WTC11 (cell line): ENCODE measurements at regions not wholly inside any gene's neighbourhood (a gene's known extent, or its start where the extent isn't known, plus 50 kb on each side); places are given as distances from the start of the nearest gene placed in this dataset.
"Not testable (repeated sequence)": the region's sequence is repeated elsewhere in the genome, so short reads cannot be mapped to it uniquely, and the experiment has no call there.

ENCODE experiments used
- ATAC-seq: fragments of 200-7000 bp; cut with Tn5 transposase; 2 replicates; pipeline ENCODE4 v1.10.0; 2021; ENCODE audit warnings: mild to moderate bottlenecking, moderate library complexity
- CTCF ChIA-PET: fragments of 300-600 bp; sonication (Branson Sonifier 250); formaldehyde crosslinking; loops from one replicate; lab custom pipeline; 2021; ENCODE audit warnings: antibody characterized with exemption; lab: Charles Lee
- POLR2A ChIA-PET: fragments of 350-600 bp; sonication (Branson Sonifier 250); formaldehyde crosslinking; loops from one replicate; lab custom pipeline; 2021; ENCODE audit warnings: antibody characterized with exemption; lab: Charles Lee
- DNase-seq: peaks from one replicate; pipeline ENCODE4 v3.0.0; 2021; ENCODE audit warnings: low spot score
- H3K27ac Mint-ChIP-seq: 2 replicates; pipeline ENCODE4 v1.8.0; 2021; ENCODE audit warnings: mixed read lengths
- H3K27me3 Mint-ChIP-seq: 2 replicates; pipeline ENCODE4 v1.8.0; 2021; ENCODE audit warnings: low read depth, mild to moderate bottlenecking, moderate library complexity, mixed read lengths
- H3K36me3 Mint-ChIP-seq: 2 replicates; pipeline ENCODE4 v1.8.0; 2021; ENCODE audit warnings: mixed read lengths
- H3K4me1 Mint-ChIP-seq: 2 replicates; pipeline ENCODE4 v1.8.0; 2022; ENCODE audit warnings: mixed read lengths
- H3K4me3 Mint-ChIP-seq: 2 replicates; pipeline ENCODE4 v1.8.0; 2021; ENCODE audit warnings: mild to moderate bottlenecking, moderate library complexity, mixed read lengths
- H3K9me3 Mint-ChIP-seq: 2 replicates; pipeline ENCODE4 v1.8.0; 2021; ENCODE audit warnings: mixed read lengths
- AFF4 ChIP-seq: sonication (generic); formaldehyde crosslinking; IDR thresholded peaks from 2 replicates; pipeline ENCODE4 v1.8.1; 2023; ENCODE audit warnings: mild to moderate bottlenecking, missing genetic modification reagents, borderline replicate concordance
- ATF2 ChIP-seq: sonication (generic); formaldehyde crosslinking; IDR thresholded peaks from 2 replicates; pipeline ENCODE4 v1.8.1; 2022; ENCODE audit warnings: low read depth, missing genetic modification reagents, borderline replicate concordance
- CREM ChIP-seq: sonication (generic); formaldehyde crosslinking; IDR thresholded peaks from 2 replicates; pipeline ENCODE4 v1.8.1; 2022; ENCODE audit warnings: mild to moderate bottlenecking, missing genetic modification reagents, moderate library complexity
- CTCF ChIP-seq: fragments of 200-600 bp; IDR thresholded peaks from 2 replicates; pipeline ENCODE4 v1.8.0; 2022; ENCODE audit warnings: antibody characterized with exemption
- FOXJ3 ChIP-seq: sonication (generic); formaldehyde crosslinking; IDR thresholded peaks from 2 replicates; pipeline ENCODE4 v1.9.0; 2021; ENCODE audit warnings: missing genetic modification reagents, mild to moderate bottlenecking, borderline replicate concordance
- GABPB1 ChIP-seq: sonication (generic); formaldehyde crosslinking; IDR thresholded peaks from 2 replicates; pipeline ENCODE4 v1.8.1; 2023; ENCODE audit warnings: mild to moderate bottlenecking, missing genetic modification reagents
- IRF1 ChIP-seq: sonication (generic); formaldehyde crosslinking; IDR thresholded peaks from 2 replicates; pipeline ENCODE4 v1.8.0; 2023; ENCODE audit warnings: missing genetic modification reagents
- KAT7 ChIP-seq: sonication (generic); formaldehyde crosslinking; IDR thresholded peaks from 2 replicates; pipeline ENCODE4 v1.8.1; 2023; ENCODE audit warnings: missing genetic modification reagents, mild to moderate bottlenecking, borderline replicate concordance
- NFATC4 ChIP-seq: fragments of 250-450 bp; sonication (Bioruptor Pico); IDR thresholded peaks from 2 replicates; pipeline ENCODE4 v1.9.0; 2021; ENCODE audit warnings: mild to moderate bottlenecking
- NR1H2 ChIP-seq: sonication (generic); formaldehyde crosslinking; IDR thresholded peaks from 2 replicates; pipeline ENCODE4 v1.9.0; 2021; ENCODE audit warnings: mild to moderate bottlenecking, moderate library complexity, missing genetic modification reagents
- SP1 ChIP-seq: sonication (generic); formaldehyde crosslinking; conservative IDR thresholded peaks from 2 replicates; pipeline ENCODE4 v1.8.1; 2022; ENCODE audit warnings: missing genetic modification reagents
- STAT6 ChIP-seq: sonication (generic); formaldehyde crosslinking; conservative IDR thresholded peaks from 2 replicates; pipeline ENCODE4 v1.8.1; 2023; ENCODE audit warnings: mild to moderate bottlenecking, low read depth, missing genetic modification reagents, moderate library complexity
- TEAD1 ChIP-seq: sonication (generic); formaldehyde crosslinking; IDR thresholded peaks from 2 replicates; pipeline ENCODE4 v1.8.0; 2022; ENCODE audit warnings: mild to moderate bottlenecking, missing genetic modification reagents
- ZBTB43 ChIP-seq: sonication (generic); formaldehyde crosslinking; IDR thresholded peaks from 2 replicates; pipeline ENCODE4 v1.8.1; 2023; ENCODE audit warnings: mild to moderate bottlenecking, missing genetic modification reagents
- ZNF423 ChIP-seq: fragments of 250-450 bp; sonication (Bioruptor Pico); IDR thresholded peaks from 2 replicates; pipeline ENCODE4 v2.1.2; 2022; ENCODE audit warnings: mild to moderate bottlenecking, moderate library complexity

- ATAC-seq, H3K27ac Mint-ChIP-seq, DNase-seq, H3K4me1 Mint-ChIP-seq, H3K27me3 Mint-ChIP-seq, H3K4me3 Mint-ChIP-seq, CTCF ChIA-PET, POLR2A ChIA-PET: not testable (repeated sequence)
- peaks cover 31% of the 10 kb centered on the region for H3K36me3 Mint-ChIP-seq
- H3K9me3 Mint-ChIP-seq: peaks cover 51% of the 10 kb centered on the region
- TF ChIP-seq GABPB1 (CRISPR knock-in tag): peak; percentile 56; the same call in 1 of the 2 replicates
Observed at GRCh38 chr14:30409508-30410015, 149.4 kb upstream of the G2E3 start.

GRCh38 chr14:30410986-30411385 lies 148.0 kb upstream of the G2E3 start:
- ATAC-seq: no peak
- H3K4me3 Mint-ChIP-seq: no peak overlapping the region
- ChIA-PET POLR2A (interaction anchor here (0.7 kb wide), 1 partner anchor 15 kb away, joined by 10 read pairs; no protein-coding TSS in a partner anchor), CTCF (no interaction called here)
- H3K27ac Mint-ChIP-seq: no peak overlapping the region
- DNase-seq: no peak
- no peak for TF ChIP-seq NR1H2 (CRISPR knock-in tag)
- no peak for TF ChIP-seq ATF2 (CRISPR knock-in tag)
- TF ChIP-seq KAT7 (CRISPR knock-in tag): no peak
- TF ChIP-seq IRF1 (CRISPR knock-in tag): no peak
- TF ChIP-seq CREM (CRISPR knock-in tag): no peak
- no peak for TF ChIP-seq ZNF423
- no peak for TF ChIP-seq ZBTB43 (CRISPR knock-in tag)
- no peak for TF ChIP-seq AFF4 (CRISPR knock-in tag)
- H3K27me3 Mint-ChIP-seq: no peaks in the 10 kb centered on the region
- peaks cover 5% of the 10 kb centered on the region for H3K4me1 Mint-ChIP-seq
- peaks cover 31% of the 10 kb centered on the region for H3K36me3 Mint-ChIP-seq
- peaks cover 41% of the 10 kb centered on the region for H3K9me3 Mint-ChIP-seq

- peaks cover 31% of the 10 kb centered on the region for H3K36me3 Mint-ChIP-seq
- peaks cover 35% of the 10 kb centered on the region for H3K9me3 Mint-ChIP-seq
- ATAC-seq, H3K27me3 Mint-ChIP-seq, POLR2A ChIA-PET, CTCF ChIA-PET, H3K27ac Mint-ChIP-seq, H3K4me3 Mint-ChIP-seq, DNase-seq, H3K4me1 Mint-ChIP-seq: not testable (repeated sequence)
Observed at GRCh38 chr14:30413184-30413583, 145.8 kb upstream of the G2E3 start.

- Mint-ChIP-seq H3K4me3 (no peak overlapping the region), H3K27me3 (no peaks in the 10 kb centered on the region), H3K36me3 (peaks cover 11% of the 10 kb centered on the region), H3K4me1 (peaks cover 6% of the 10 kb centered on the region), H3K9me3 (peaks cover 12% of the 10 kb centered on the region), H3K27ac (no peak overlapping the region)
- ATAC-seq (no peak), DNase-seq (no peak)
- TF ChIP-seq STAT6 (CRISPR knock-in tag) (no peak), CTCF (no peak), FOXJ3 (CRISPR knock-in tag) (no peak), SP1 (no peak), NFATC4 (CRISPR knock-in tag) (no peak), TEAD1 (no peak)
- ChIA-PET CTCF (no interaction called here), POLR2A (no interaction called here)
Observed at GRCh38 chr14:30417121-30417520, 141.8 kb upstream of the G2E3 start.
